ENCODE measurements at regions not wholly inside any gene's neighbourhood (a gene's known extent, or its start where the extent isn't known, plus 50 kb on each side); places are given as distances from the start of the nearest gene placed in this dataset.
A peak's percentile ranks its signal among the peaks of the same experiment; 100 is the strongest.
"Not testable (repeated sequence)": the region's sequence is repeated elsewhere in the genome, so short reads cannot be mapped to it uniquely, and the experiment has no call there.

- no peak for DNase-seq
Measured at GRCh38 chr6:92361990-92362389, 1057.4 kb downstream of the EPHA7 start.

- DNase-seq: no peak
Measured at GRCh38 chr6:92354270-92354829, 1065.0 kb downstream of the EPHA7 start.

- DNase-seq: no peak
Measured at GRCh38 chr6:92352130-92352529, 1067.2 kb downstream of the EPHA7 start.

GRCh38 chr6:92341201-92341600, 1078.2 kb downstream of the EPHA7 start:
- no peak for DNase-seq

- no peak for DNase-seq
Measured at GRCh38 chr6:92339936-92340640, 1079.3 kb downstream of the EPHA7 start.

- no peak for DNase-seq
Measured at GRCh38 chr6:92337571-92337970, 1081.8 kb downstream of the EPHA7 start.

- no peak for DNase-seq
Measured at GRCh38 chr6:92329208-92329847, 1090.0 kb downstream of the EPHA7 start.

GRCh38 chr6:92315312-92315711, 1104.0 kb downstream of the EPHA7 start:
- no peak for DNase-seq

GRCh38 chr6:92297101-92297500, 1122.3 kb downstream of the EPHA7 start:
- DNase-seq: no peak

GRCh38 chr6:92292067-92292466, 1127.3 kb downstream of the EPHA7 start:
- DNase-seq: no peak

- DNase-seq: no peak
Measured at GRCh38 chr6:92289831-92290230, 1129.5 kb downstream of the EPHA7 start.

- DNase-seq: no peak
Measured at GRCh38 chr6:92281571-92282076, 1137.7 kb downstream of the EPHA7 start.

- DNase-seq: no peak
Measured at GRCh38 chr6:92275150-92275549, 1144.2 kb downstream of the EPHA7 start.

GRCh38 chr6:92274588-92274987, 1144.8 kb downstream of the EPHA7 start:
- no peak for DNase-seq

- DNase-seq: no peak
Measured at GRCh38 chr6:92273694-92274093, 1145.7 kb downstream of the EPHA7 start.

GRCh38 chr6:92271091-92271490, 1148.3 kb downstream of the EPHA7 start:
- DNase-seq: no peak

GRCh38 chr6:92270365-92270764, 1149.0 kb downstream of the EPHA7 start:
- no peak for DNase-seq

- no peak for DNase-seq
Measured at GRCh38 chr6:92267335-92267734, 1152.0 kb downstream of the EPHA7 start.

GRCh38 chr6:92263864-92264263, 1155.5 kb downstream of the EPHA7 start:
- DNase-seq: no peak

GRCh38 chr6:92259171-92259570, 1160.2 kb downstream of the EPHA7 start:
- DNase-seq: no peak

GRCh38 chr6:92243315-92243714, 1176.0 kb downstream of the EPHA7 start:
- DNase-seq: no peak

- peak; percentile 75 for DNase-seq
Measured at GRCh38 chr6:92231171-92231701, 1188.1 kb downstream of the EPHA7 start.

- not testable (repeated sequence) for DNase-seq
Measured at GRCh38 chr6:92219987-92220386, 1199.4 kb downstream of the EPHA7 start.

GRCh38 chr6:92216717-92217116, 1202.6 kb downstream of the EPHA7 start:
- no peak for DNase-seq
